ENCODE measurements at regions not wholly inside any gene's neighbourhood (a gene's known extent, or its start where the extent isn't known, plus 50 kb on each side); places are given as distances from the start of the nearest gene placed in this dataset.
A peak's percentile ranks its signal among the peaks of the same experiment; 100 is the strongest.

DNA sequence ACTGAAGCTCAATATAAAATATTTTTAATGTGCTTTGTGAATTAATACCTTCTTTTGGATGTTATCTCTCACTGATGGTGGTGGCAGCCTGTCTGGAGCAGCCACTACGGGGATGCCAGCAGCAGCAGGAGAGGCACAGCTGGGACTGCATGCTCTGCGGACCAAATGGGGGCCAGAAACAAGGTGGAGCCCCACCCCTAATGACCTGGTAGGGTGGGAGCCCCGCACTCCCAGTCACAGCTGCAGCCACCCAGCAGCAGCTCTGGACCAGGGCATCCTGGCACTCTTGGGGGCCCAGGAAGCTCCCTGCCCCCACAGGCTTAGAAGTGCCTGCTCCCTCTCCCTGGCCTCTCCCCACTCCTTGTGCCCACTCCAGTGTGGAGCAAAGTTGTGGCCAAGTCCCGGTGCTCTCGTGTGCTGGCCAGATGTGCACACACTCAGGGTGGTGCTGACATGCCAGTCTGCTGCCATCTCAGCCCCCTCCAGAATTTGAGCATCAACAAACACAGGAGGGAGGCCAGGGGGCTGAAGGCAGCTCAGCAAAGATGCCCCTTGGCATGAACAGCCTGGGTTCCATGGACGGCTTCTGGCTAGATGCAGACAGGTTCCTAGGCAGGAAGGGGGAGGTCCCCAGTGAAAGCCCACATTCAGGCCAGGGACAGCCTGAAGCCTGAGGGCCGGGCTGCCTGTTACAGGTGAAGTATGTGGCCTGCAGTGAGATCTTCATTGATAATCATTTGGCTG, 696.7 kb upstream of the SLITRK5 start:
- Histone ChIP-seq H2AFZ (ENCODE audit: low read length) (no peak overlapping the region), H4K20me1 (ENCODE audit: insufficient read depth, low read length) (no peaks in the 10 kb centered on the region), H3K9me2 (ENCODE audit: insufficient read depth, low read length) (no peaks in the 10 kb centered on the region), H3K79me2 (ENCODE audit: insufficient read depth, low read depth, low read length) (no peaks in the 10 kb centered on the region), H3K4me1 (ENCODE audit: insufficient read depth, low read length, poor library complexity, severe bottlenecking) (no peaks in the 10 kb centered on the region), H3K4me2 (ENCODE audit: low read length) (no peak overlapping the region), H3K27ac (ENCODE audit: low read depth, low read length, poor library complexity, severe bottlenecking) (no peak overlapping the region), H3K36me3 (ENCODE audit: insufficient read depth, low read length) (no peaks in the 10 kb centered on the region), H3K9me3 (ENCODE audit: low read length) (no peaks in the 10 kb centered on the region), H3K4me3 (ENCODE audit: low read depth, low read length, poor library complexity, severe bottlenecking) (no peak overlapping the region)
- intact Hi-C loops (cut with micrococcal nuclease; ENCODE audit: unreplicated experiment), result no loop called here
- no TSS peak for BruUV-seq (replicated peaks)
- TF ChIP-seq, protein P1, sequence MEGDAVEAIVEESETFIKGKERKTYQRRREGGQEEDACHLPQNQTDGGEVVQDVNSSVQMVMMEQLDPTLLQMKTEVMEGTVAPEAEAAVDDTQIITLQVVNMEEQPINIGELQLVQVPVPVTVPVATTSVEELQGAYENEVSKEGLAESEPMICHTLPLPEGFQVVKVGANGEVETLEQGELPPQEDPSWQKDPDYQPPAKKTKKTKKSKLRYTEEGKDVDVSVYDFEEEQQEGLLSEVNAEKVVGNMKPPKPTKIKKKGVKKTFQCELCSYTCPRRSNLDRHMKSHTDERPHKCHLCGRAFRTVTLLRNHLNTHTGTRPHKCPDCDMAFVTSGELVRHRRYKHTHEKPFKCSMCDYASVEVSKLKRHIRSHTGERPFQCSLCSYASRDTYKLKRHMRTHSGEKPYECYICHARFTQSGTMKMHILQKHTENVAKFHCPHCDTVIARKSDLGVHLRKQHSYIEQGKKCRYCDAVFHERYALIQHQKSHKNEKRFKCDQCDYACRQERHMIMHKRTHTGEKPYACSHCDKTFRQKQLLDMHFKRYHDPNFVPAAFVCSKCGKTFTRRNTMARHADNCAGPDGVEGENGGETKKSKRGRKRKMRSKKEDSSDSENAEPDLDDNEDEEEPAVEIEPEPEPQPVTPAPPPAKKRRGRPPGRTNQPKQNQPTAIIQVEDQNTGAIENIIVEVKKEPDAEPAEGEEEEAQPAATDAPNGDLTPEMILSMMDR (conservative IDR thresholded peaks at IDR 0.05; ENCODE audit: low read length), result no peak
- CTCF ChIA-PET (ENCODE audit: unreplicated experiment), result no interaction called here
- no peak for DNase-seq (ENCODE audit: low spot score)
- POLR2A ChIA-PET, result interaction anchor here (0.6 kb wide), 1 partner anchor 1662 kb away, joined by 6 read pairs; no protein-coding TSS in a partner anchor

DNA sequence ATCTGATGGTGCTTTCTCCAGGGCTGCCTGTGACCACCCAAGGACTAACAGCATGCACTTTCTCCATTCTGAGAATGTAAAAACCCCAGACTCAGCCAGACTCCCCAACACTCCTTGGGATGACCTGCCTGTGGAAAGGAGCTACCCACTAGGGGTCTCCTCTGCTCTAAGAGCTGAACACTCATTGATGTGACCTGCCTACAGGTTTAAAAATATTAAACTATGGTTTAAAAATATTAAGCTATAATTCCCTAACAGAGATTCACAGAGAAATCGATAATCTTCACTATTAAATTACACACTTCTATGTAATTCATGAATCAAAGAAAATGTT, 696.2 kb upstream of the SLITRK5 start:
- H4K20me1 ChIP-seq (ENCODE audit: insufficient read depth, low read length), result no peaks in the 10 kb centered on the region
- POLR2A ChIA-PET, result interaction anchor here (0.6 kb wide), 1 partner anchor 1661 kb away, joined by 6 read pairs; no protein-coding TSS in a partner anchor
- BruUV-seq (replicated peaks), result no TSS peak
- H3K79me2 ChIP-seq (ENCODE audit: insufficient read depth, low read depth, low read length), result no peaks in the 10 kb centered on the region
- no peaks in the 10 kb centered on the region for H3K9me2 ChIP-seq (ENCODE audit: insufficient read depth, low read length)
- no peak overlapping the region for H3K4me3 ChIP-seq (ENCODE audit: low read depth, low read length, poor library complexity, severe bottlenecking)
- no peak for DNase-seq (ENCODE audit: low spot score)
- H3K4me1 ChIP-seq (ENCODE audit: insufficient read depth, low read length, poor library complexity, severe bottlenecking), result no peaks in the 10 kb centered on the region
- H3K36me3 ChIP-seq (ENCODE audit: insufficient read depth, low read length), result no peaks in the 10 kb centered on the region
- H3K27ac ChIP-seq (ENCODE audit: low read depth, low read length, poor library complexity, severe bottlenecking), result no peak overlapping the region
- H3K9me3 ChIP-seq (ENCODE audit: low read length), result no peaks in the 10 kb centered on the region
- TF ChIP-seq EZH2phosphoT487 (IDR thresholded peaks at IDR 0.05; ENCODE audit: borderline replicate concordance, low read depth, low read length), result no peak
- TF ChIP-seq, protein P1 (conservative IDR thresholded peaks at IDR 0.05; ENCODE audit: low read length), result 0 out of 2 replicates have a peak, but pooled peaks have one; percentile 18
- no peak overlapping the region for H2AFZ ChIP-seq (ENCODE audit: low read length)
- CTCF ChIA-PET (ENCODE audit: unreplicated experiment), result no interaction called here
- intact Hi-C loops (cut with micrococcal nuclease; ENCODE audit: unreplicated experiment), result no loop called here
- no peak overlapping the region for H3K4me2 ChIP-seq (ENCODE audit: low read length)

DNA sequence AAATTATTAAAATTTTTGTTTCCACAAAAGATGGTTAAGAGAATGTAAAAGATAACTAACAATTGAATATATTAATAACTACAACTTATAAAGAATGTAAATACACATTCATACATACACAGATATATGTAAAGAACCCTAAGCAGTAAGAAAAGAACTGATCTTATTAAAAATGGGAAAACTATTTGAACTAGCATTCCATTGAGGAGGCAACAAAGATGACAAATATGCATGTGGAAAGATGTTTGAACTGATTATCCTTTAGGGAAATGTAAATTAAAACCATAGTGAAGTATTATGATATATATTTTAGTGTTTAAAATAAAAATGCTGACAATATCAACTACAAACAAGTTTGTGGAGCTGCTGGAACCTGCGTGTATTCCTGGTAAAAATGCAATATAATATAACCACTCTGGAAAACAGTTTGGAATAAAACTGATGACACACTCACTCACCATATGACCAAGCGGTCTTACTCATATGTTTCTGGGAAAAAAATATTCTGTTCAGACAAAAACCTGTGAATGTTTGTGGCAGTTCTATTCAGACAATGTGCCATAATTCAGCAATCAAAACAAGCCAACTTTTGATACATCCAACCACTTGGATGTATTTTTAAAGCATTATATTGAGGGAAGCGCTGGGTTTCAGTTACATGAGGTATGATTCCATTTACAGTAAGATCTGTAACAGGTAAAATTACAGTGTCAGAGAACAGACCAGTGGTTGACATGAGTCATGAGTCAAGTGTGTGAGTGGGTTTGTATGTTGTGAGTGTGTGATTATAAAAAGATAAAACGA, 694.4 kb upstream of the SLITRK5 start:
- no peak for DNase-seq (ENCODE audit: low spot score)
- no peaks in the 10 kb centered on the region for H3K9me2 ChIP-seq (ENCODE audit: insufficient read depth, low read length)
- H3K27ac ChIP-seq (ENCODE audit: low read depth, low read length, poor library complexity, severe bottlenecking), result no peak overlapping the region
- CTCF ChIA-PET (ENCODE audit: unreplicated experiment), result no interaction called here
- H3K4me2 ChIP-seq (ENCODE audit: low read length), result no peak overlapping the region
- no peak for TF ChIP-seq EZH2phosphoT487 (IDR thresholded peaks at IDR 0.05; ENCODE audit: borderline replicate concordance, low read depth, low read length)
- TF ChIP-seq, protein P1 (conservative IDR thresholded peaks at IDR 0.05; ENCODE audit: low read length), result no peak
- H3K4me3 ChIP-seq (ENCODE audit: low read depth, low read length, poor library complexity, severe bottlenecking), result no peak overlapping the region
- no peak overlapping the region for H2AFZ ChIP-seq (ENCODE audit: low read length)
- POLR2A ChIA-PET, result no interaction called here
- no TSS peak for BruUV-seq (replicated peaks)
- H3K4me1 ChIP-seq (ENCODE audit: insufficient read depth, low read length, poor library complexity, severe bottlenecking), result no peaks in the 10 kb centered on the region
- H3K36me3 ChIP-seq (ENCODE audit: insufficient read depth, low read length), result no peaks in the 10 kb centered on the region
- H4K20me1 ChIP-seq (ENCODE audit: insufficient read depth, low read length), result no peaks in the 10 kb centered on the region
- intact Hi-C loops (cut with micrococcal nuclease; ENCODE audit: unreplicated experiment), result no loop called here
- no peaks in the 10 kb centered on the region for H3K79me2 ChIP-seq (ENCODE audit: insufficient read depth, low read depth, low read length)
- no peaks in the 10 kb centered on the region for H3K9me3 ChIP-seq (ENCODE audit: low read length)
